OCI-LY7 (cell line): ENCODE measurements at regions not wholly inside any gene's neighbourhood (a gene's known extent, or its start where the extent isn't known, plus 50 kb on each side); places are given as distances from the start of the nearest gene placed in this dataset.

ENCODE experiments used
- BruUV-seq: library from RNA; stranded (reverse); fragments of 400-500 nt; replicated peaks from 2 replicates; lab custom pipeline; 2021; lab: Mats Ljungman, UMichigan
- CTCF ChIA-PET: fragments of 300-600 bp; sonication (Branson Sonifier 250); formaldehyde crosslinking; loops from one replicate; lab custom pipeline; 2022; ENCODE audit warnings: antibody characterized with exemption; ENCODE audit not compliant: unreplicated experiment; lab: Charles Lee
- POLR2A ChIA-PET: fragments of 300-600 bp; sonication (Branson Sonifier 250); formaldehyde crosslinking; loops from one replicate; lab custom pipeline; 2022; ENCODE audit warnings: antibody characterized with exemption; lab: Charles Lee
- DNase-seq: peaks from one replicate; pipeline ENCODE4 v3.0.0-alpha.2; 2015; ENCODE audit warnings: low spot score
- H2AFZ ChIP-seq: fragments of 200-600 bp; sonication (generic), shearing (Covaris generic); 2 replicates; pipeline ENCODE4 v1.6.1; 2014; ENCODE audit warnings: mild to moderate bottlenecking, antibody characterized with exemption, low read length, moderate library complexity
- H3K27ac ChIP-seq: fragments of 200-600 bp; sonication (generic); 2 replicates; pipeline ENCODE4 v1.5.1; 2014; ENCODE audit warnings: mixed run types, low read depth, mild to moderate bottlenecking, moderate library complexity, low read length, inconsistent platforms; ENCODE audit not compliant: poor library complexity, severe bottlenecking
- H3K36me3 ChIP-seq: fragments of 200-600 bp; sonication (generic); 2 replicates; pipeline ENCODE4 v1.6.1; 2014; ENCODE audit warnings: mild to moderate bottlenecking, antibody characterized with exemption, low read length, moderate library complexity, mixed read lengths; ENCODE audit not compliant: insufficient read depth
- H3K4me1 ChIP-seq: fragments of 200-600 bp; sonication (generic); 2 replicates; pipeline ENCODE4 v1.5.1; 2014; ENCODE audit warnings: mild to moderate bottlenecking, low read length; ENCODE audit not compliant: insufficient read depth, poor library complexity, severe bottlenecking
- H3K4me2 ChIP-seq: fragments of 200-600 bp; sonication (generic); 2 replicates; pipeline ENCODE4 v1.6.1; 2014; ENCODE audit warnings: mild to moderate bottlenecking, low read length
- H3K4me3 ChIP-seq: fragments of 200-600 bp; sonication (generic); 2 replicates; pipeline ENCODE4 v1.5.1; 2014; ENCODE audit warnings: mild to moderate bottlenecking, low read depth, low read length; ENCODE audit not compliant: poor library complexity, severe bottlenecking
- H3K79me2 ChIP-seq: fragments of 200-600 bp; sonication (generic); 2 replicates; pipeline ENCODE4 v1.6.1; 2016; ENCODE audit warnings: low read depth, mild to moderate bottlenecking, low read length, moderate library complexity, mixed read lengths; ENCODE audit not compliant: insufficient read depth
- H3K9me2 ChIP-seq: fragments of 200-600 bp; sonication (generic); 2 replicates; pipeline ENCODE4 v1.6.1; 2016; ENCODE audit warnings: mild to moderate bottlenecking, low read length, mixed read lengths; ENCODE audit not compliant: insufficient read depth
- H3K9me3 ChIP-seq: fragments of 200-600 bp; sonication (generic); 2 replicates; pipeline ENCODE4 v1.6.1; 2014; ENCODE audit warnings: mild to moderate bottlenecking, mixed run types, low read length, mixed read lengths
- H4K20me1 ChIP-seq: fragments of 200-600 bp; sonication (generic); 2 replicates; pipeline ENCODE4 v1.6.1; 2014; ENCODE audit warnings: mild to moderate bottlenecking, antibody characterized with exemption, low read length, moderate library complexity, mixed read lengths; ENCODE audit not compliant: insufficient read depth
- CTCF ChIP-seq: fragments of 200-600 bp; sonication (generic); conservative IDR thresholded peaks from 2 replicates; pipeline ENCODE4 v1.5.1; 2014; ENCODE audit warnings: mild to moderate bottlenecking, antibody characterized with exemption, low read length, moderate library complexity, mixed read lengths
- EZH2phosphoT487 ChIP-seq: fragments of 200-600 bp; sonication (generic); IDR thresholded peaks from 2 replicates; pipeline ENCODE4 v1.6.1; 2018; ENCODE audit warnings: low read depth, borderline replicate concordance, mild to moderate bottlenecking, mixed run types, antibody characterized with exemption, low read length, moderate library complexity, mixed read lengths
- intact Hi-C: fragments of 100-400 bp; cut with micrococcal nuclease; formaldehyde crosslinking; loops from one replicate; pipeline ENCODE4 v1.10.0; 2022; ENCODE audit not compliant: unreplicated experiment

- BruUV-seq = no TSS peak
- intact Hi-C loops = no loop called here
- CTCF ChIA-PET = no interaction called here
These were observed 81.2 kb downstream of the CYB561 start for GRCh38 chr17:63364944-63365343.

GRCh38 chr17:63365366-63366240 lies 80.5 kb downstream of the CYB561 start:
- Histone ChIP-seq H3K9me3 (0 out of 2 replicates have a peak, but pooled peaks cover 5% of the 10 kb centered on the region), H3K79me2 (no peaks in the 10 kb centered on the region), H3K4me1 (no peaks in the 10 kb centered on the region), H3K9me2 (no peaks in the 10 kb centered on the region), H2AFZ (no peak overlapping the region), H3K27ac (no peak overlapping the region), H4K20me1 (no peaks in the 10 kb centered on the region), H3K36me3 (no peaks in the 10 kb centered on the region), H3K4me3 (no peak overlapping the region), H3K4me2 (no peak overlapping the region)
- ChIA-PET CTCF (no interaction called here), POLR2A (interaction anchor here (0.6 to 0.8 kb wide), 2 partner anchors 16 to 18 kb away, joined by 3 to 5 read pairs; no protein-coding TSS in a partner anchor)
- DNase-seq = no peak
- TF ChIP-seq CTCF (no peak), EZH2phosphoT487 (no peak)
- intact Hi-C loops = no loop called here
- no TSS peak for BruUV-seq

More at GRCh38 chr17:63364944-63365343, 81.2 kb downstream of the CYB561 start:
- DNase-seq = no peak
- H3K4me3 ChIP-seq = no peak overlapping the region
- no peak overlapping the region for H3K27ac ChIP-seq
- 0 out of 2 replicates have a peak, but pooled peaks cover 5% of the 10 kb centered on the region for H3K9me3 ChIP-seq
- TF ChIP-seq CTCF (no peak), EZH2phosphoT487 (no peak)
- H2AFZ ChIP-seq = no peak overlapping the region
- no peaks in the 10 kb centered on the region for H3K36me3 ChIP-seq
- H3K9me2 ChIP-seq = no peaks in the 10 kb centered on the region
- no peak overlapping the region for H3K4me2 ChIP-seq
- no peaks in the 10 kb centered on the region for H3K79me2 ChIP-seq
- POLR2A ChIA-PET = interaction anchor here (0.6 kb wide), 1 partner anchor 19 kb away, joined by 3 read pairs; no protein-coding TSS in a partner anchor
- H3K4me1 ChIP-seq = no peaks in the 10 kb centered on the region
- no peaks in the 10 kb centered on the region for H4K20me1 ChIP-seq

GRCh38 chr17:63366241-63366566 lies 79.9 kb downstream of the CYB561 start:
- intact Hi-C loops = no loop called here
- Histone ChIP-seq H3K36me3 (no peaks in the 10 kb centered on the region), H3K4me3 (no peak overlapping the region), H3K4me2 (no peak overlapping the region), H2AFZ (no peak overlapping the region), H3K4me1 (no peaks in the 10 kb centered on the region), H3K9me3 (0 out of 2 replicates have a peak, but pooled peaks cover 5% of the 10 kb centered on the region), H4K20me1 (no peaks in the 10 kb centered on the region), H3K79me2 (no peaks in the 10 kb centered on the region), H3K27ac (no peak overlapping the region), H3K9me2 (no peaks in the 10 kb centered on the region)
- no peak for DNase-seq
- no peak for TF ChIP-seq CTCF
- TF ChIP-seq EZH2phosphoT487 = no peak
- ChIA-PET CTCF (no interaction called here), POLR2A (interaction anchor here (0.6 to 0.8 kb wide), 2 partner anchors 15 to 45 kb away, joined by 3 to 5 read pairs; no protein-coding TSS in a partner anchor)
- BruUV-seq = no TSS peak
